ENCODE measurements at regions not wholly inside any gene's neighbourhood (a gene's known extent, or its start where the extent isn't known, plus 50 kb on each side); places are given as distances from the start of the nearest gene placed in this dataset.

GRCh38 chr4:171524903-171525302 is 288.3 kb upstream of the GALNTL6 start:
- intact Hi-C loops (cut with DNase I; ENCODE audit: low total_unique reads) = no loop called here
- TF ChIP-seq, protein P1, sequence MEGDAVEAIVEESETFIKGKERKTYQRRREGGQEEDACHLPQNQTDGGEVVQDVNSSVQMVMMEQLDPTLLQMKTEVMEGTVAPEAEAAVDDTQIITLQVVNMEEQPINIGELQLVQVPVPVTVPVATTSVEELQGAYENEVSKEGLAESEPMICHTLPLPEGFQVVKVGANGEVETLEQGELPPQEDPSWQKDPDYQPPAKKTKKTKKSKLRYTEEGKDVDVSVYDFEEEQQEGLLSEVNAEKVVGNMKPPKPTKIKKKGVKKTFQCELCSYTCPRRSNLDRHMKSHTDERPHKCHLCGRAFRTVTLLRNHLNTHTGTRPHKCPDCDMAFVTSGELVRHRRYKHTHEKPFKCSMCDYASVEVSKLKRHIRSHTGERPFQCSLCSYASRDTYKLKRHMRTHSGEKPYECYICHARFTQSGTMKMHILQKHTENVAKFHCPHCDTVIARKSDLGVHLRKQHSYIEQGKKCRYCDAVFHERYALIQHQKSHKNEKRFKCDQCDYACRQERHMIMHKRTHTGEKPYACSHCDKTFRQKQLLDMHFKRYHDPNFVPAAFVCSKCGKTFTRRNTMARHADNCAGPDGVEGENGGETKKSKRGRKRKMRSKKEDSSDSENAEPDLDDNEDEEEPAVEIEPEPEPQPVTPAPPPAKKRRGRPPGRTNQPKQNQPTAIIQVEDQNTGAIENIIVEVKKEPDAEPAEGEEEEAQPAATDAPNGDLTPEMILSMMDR (IDR thresholded peaks at IDR 0.05 in 4 of 5, conservative IDR thresholded peaks at IDR 0.05 in 1 of 5) = no peak
- TF ChIP-seq POLR2A (IDR thresholded peaks at IDR 0.05) = no peak
- Histone ChIP-seq H3K4me1 (no peaks in the 10 kb centered on the region), H3K27ac (no peak overlapping the region), H3K27me3 (no peaks in the 10 kb centered on the region), H3K36me3 (no peaks in the 10 kb centered on the region), H3K9me3 (no peaks in the 10 kb centered on the region), H3K4me3 (no peak overlapping the region)
- in situ Hi-C loops (cut with MboI; ENCODE audit: low sequenced_read_pairs in 4 of 4) = no loop called here
- ATAC-seq (no peak), DNase-seq (no peak)

DNA sequence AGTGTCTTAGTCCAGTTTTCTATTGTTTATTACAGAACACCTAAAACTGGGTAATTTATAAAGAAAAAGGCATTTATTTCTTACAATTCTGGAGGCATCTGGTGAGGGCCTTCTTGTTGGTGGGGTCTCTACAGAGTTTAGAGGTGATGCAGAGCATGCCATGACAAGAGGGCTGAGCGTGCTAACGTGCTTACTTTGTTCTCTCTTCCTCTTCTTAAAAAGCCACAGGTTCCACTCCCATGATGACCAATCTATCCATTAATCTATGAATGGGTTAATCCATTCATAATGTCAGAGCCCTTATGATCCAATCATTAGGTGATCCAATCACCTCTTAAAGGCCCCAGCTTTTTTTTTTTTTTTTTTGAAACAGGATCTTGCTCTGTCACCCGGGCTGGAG is 291.5 kb upstream of the GALNTL6 start:
- DNase-seq = no peak
- intact Hi-C loops (cut with DNase I; ENCODE audit: low total_unique reads) (no loop called here), in situ Hi-C loops (cut with MboI; ENCODE audit: low sequenced_read_pairs in 4 of 4) (no loop called here)
- H3K36me3 ChIP-seq = no peaks in the 10 kb centered on the region
- no peaks in the 10 kb centered on the region for H3K9me3 ChIP-seq
- no peaks in the 10 kb centered on the region for H3K4me1 ChIP-seq
- H3K4me3 ChIP-seq = no peak overlapping the region
- H3K27me3 ChIP-seq = no peaks in the 10 kb centered on the region
- TF ChIP-seq, protein P1 (IDR thresholded peaks at IDR 0.05 in 4 of 5, conservative IDR thresholded peaks at IDR 0.05 in 1 of 5) = no peak
- no peak for TF ChIP-seq POLR2A (IDR thresholded peaks at IDR 0.05)
- no peak for ATAC-seq
- H3K27ac ChIP-seq = no peak overlapping the region

- TF ChIP-seq POLR2A (IDR thresholded peaks at IDR 0.05) = no peak
- TF ChIP-seq, protein P1 (IDR thresholded peaks at IDR 0.05 in 4 of 5, conservative IDR thresholded peaks at IDR 0.05 in 1 of 5) = no peak
- no peak for ATAC-seq
Measured at GRCh38 chr4:171519457-171519856, 293.7 kb upstream of the GALNTL6 start.

DNA sequence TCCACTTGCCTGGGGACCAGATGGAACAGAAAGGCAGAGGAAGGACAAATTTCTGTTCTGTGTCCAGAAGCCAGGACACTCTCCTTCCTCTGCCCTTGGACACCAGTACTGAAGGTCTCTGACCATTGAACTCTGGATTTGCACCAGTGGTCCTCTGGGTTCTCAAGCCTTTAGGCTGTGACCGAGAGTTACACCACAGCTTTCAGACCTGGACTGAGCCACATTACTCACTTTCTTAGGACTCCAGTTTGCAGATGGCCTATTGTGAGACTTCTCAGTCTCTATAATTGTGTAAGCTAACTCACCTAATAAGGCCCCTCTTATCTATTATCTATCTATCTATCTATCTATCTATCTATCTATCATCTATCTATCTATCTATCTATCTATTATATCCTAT is 295.3 kb upstream of the GALNTL6 start:
- TF ChIP-seq, protein P1 (IDR thresholded peaks at IDR 0.05 in 4 of 5, conservative IDR thresholded peaks at IDR 0.05 in 1 of 5) = no peak
- no peak for TF ChIP-seq POLR2A (IDR thresholded peaks at IDR 0.05)
- ATAC-seq (no peak), DNase-seq (no peak)
- no peaks in the 10 kb centered on the region for H3K27me3 ChIP-seq
- intact Hi-C loops (cut with DNase I; ENCODE audit: low total_unique reads) (no loop called here), in situ Hi-C loops (cut with MboI; ENCODE audit: low sequenced_read_pairs in 4 of 4) (no loop called here)
- no peak overlapping the region for H3K27ac ChIP-seq
- no peaks in the 10 kb centered on the region for H3K9me3 ChIP-seq
- no peaks in the 10 kb centered on the region for H3K36me3 ChIP-seq
- H3K4me3 ChIP-seq = no peak overlapping the region
- no peaks in the 10 kb centered on the region for H3K4me1 ChIP-seq

More at GRCh38 chr4:171519457-171519856, 293.7 kb upstream of the GALNTL6 start:
- no peaks in the 10 kb centered on the region for H3K27me3 ChIP-seq
- no peak overlapping the region for H3K27ac ChIP-seq
- H3K4me3 ChIP-seq = no peak overlapping the region
- no peaks in the 10 kb centered on the region for H3K9me3 ChIP-seq
- no peak for DNase-seq
- in situ Hi-C loops (cut with MboI; ENCODE audit: low sequenced_read_pairs in 4 of 4) (no loop called here), intact Hi-C loops (cut with DNase I; ENCODE audit: low total_unique reads) (no loop called here)
- no peaks in the 10 kb centered on the region for H3K36me3 ChIP-seq
- no peaks in the 10 kb centered on the region for H3K4me1 ChIP-seq

GRCh38 chr4:171516694-171517093 is 296.5 kb upstream of the GALNTL6 start:
- Histone ChIP-seq H3K27ac (no peak overlapping the region), H3K9me3 (no peaks in the 10 kb centered on the region), H3K27me3 (no peaks in the 10 kb centered on the region), H3K36me3 (no peaks in the 10 kb centered on the region), H3K4me3 (no peak overlapping the region), H3K4me1 (no peaks in the 10 kb centered on the region)
- TF ChIP-seq, protein P1 (IDR thresholded peaks at IDR 0.05 in 4 of 5, conservative IDR thresholded peaks at IDR 0.05 in 1 of 5) = no peak
- no peak for TF ChIP-seq POLR2A (IDR thresholded peaks at IDR 0.05)
- in situ Hi-C loops (cut with MboI; ENCODE audit: low sequenced_read_pairs in 4 of 4) = no loop called here
- no peak for DNase-seq
- intact Hi-C loops (cut with DNase I; ENCODE audit: low total_unique reads) = no loop called here
- no peak for ATAC-seq

Measured in gastrocnemius medialis (tissue), 4 donors.